GM18520 (cell line): ENCODE measurements at regions not wholly inside any gene's neighbourhood (a gene's known extent, or its start where the extent isn't known, plus 50 kb on each side); places are given as distances from the start of the nearest gene placed in this dataset.

ENCODE experiments used
- ATAC-seq: cut with Tn5 transposase; IDR thresholded peaks from one replicate; pipeline ENCODE4 v1.9.1; 2021; ENCODE audit not compliant: unreplicated experiment

GRCh38 chr17:55635253-55635914 is 87.3 kb downstream of the TMEM100 start:
- ATAC-seq, result no peak

GRCh38 chr17:55634702-55635101 is 88.0 kb downstream of the TMEM100 start:
- ATAC-seq, result no peak

DNA sequence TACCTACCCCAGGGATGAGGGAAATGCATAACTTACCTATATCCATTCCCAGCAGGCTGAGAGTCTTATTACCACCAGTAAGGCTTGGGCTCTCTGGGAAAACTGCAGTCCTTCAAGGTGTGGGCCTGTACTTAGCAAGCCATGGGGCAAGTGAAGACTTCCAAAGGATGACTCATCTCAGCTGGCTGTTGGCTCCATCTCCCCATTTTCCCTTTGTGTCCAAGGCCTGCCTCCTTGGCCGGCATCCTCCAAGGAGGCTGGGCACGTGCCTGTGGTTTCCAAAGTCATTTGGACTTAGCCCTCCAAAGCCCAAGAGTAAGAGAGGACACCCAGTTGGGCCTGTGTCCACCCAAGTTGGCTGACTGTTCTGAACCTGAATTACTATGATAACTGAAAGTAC is 89.8 kb downstream of the TMEM100 start:
- no peak for ATAC-seq

- no peak for ATAC-seq
These were observed 90.4 kb downstream of the TMEM100 start for GRCh38 chr17:55632236-55632635.

DNA sequence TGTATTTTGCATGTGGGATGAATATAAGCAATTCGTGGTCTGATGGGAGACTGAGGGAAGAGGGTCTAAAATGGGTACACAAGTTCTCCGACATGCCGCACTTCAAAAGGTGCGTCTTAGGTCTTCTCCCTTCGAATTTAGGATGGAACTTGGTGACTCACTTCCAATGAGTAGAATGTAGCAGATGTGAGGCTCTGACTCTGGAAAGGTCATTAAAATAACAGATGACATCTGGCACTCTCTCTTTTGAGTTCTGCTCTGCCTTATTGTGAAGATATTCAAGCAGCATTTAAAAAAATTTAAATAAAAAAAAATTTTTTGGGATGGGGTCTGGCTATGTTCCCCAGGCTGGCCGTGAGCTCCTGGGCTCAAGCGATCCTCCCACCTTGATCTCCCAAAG is 92.7 kb downstream of the TMEM100 start:
- no peak for ATAC-seq

- ATAC-seq, result no peak
These were observed 97.1 kb downstream of the TMEM100 start for GRCh38 chr17:55625521-55625920.

DNA sequence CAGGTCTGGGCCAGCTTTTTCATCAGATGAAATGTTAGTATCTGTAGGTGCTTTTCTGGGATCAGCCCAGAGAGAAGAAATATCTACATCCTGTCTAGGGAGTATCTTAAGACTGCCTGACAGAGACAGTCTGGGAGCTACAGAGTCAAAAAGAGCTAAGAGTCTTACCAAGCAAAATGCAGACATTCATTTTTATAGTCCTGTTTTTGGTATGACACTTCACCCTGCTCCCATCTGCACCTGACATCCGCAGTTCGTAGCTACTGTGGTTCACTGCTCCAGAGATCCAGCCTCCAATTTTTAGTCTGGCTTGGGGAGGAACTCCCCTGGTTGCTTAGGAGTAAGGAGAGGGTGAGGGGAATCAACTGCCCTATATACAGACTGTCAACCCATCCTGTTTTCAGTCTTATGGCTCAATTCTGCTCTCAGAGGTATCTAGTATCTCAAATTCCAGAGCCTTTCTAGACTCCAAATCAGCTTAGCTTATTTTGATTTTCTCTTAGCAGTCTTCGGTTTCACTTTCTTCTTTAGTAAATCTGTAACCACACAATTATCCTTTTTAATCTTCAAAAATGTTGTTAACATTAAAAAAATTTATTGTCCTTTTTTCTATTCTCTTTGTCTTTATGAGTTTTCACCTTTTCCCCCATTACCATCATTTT is 97.8 kb downstream of the TMEM100 start:
- no peak for ATAC-seq

- ATAC-seq, result no peak
These were observed 100.1 kb downstream of the TMEM100 start for GRCh38 chr17:55622547-55622946.

GRCh38 chr17:55620945-55621344 is 101.7 kb downstream of the TMEM100 start:
- no peak for ATAC-seq

GRCh38 chr17:55620023-55620422 is 102.6 kb downstream of the TMEM100 start:
- ATAC-seq, result no peak

- no peak for ATAC-seq
These were observed 105.2 kb downstream of the TMEM100 start for GRCh38 chr17:55617441-55617840.

GRCh38 chr17:55614061-55614460 is 102.8 kb upstream of the SMIM36 start:
- ATAC-seq, result no peak

DNA sequence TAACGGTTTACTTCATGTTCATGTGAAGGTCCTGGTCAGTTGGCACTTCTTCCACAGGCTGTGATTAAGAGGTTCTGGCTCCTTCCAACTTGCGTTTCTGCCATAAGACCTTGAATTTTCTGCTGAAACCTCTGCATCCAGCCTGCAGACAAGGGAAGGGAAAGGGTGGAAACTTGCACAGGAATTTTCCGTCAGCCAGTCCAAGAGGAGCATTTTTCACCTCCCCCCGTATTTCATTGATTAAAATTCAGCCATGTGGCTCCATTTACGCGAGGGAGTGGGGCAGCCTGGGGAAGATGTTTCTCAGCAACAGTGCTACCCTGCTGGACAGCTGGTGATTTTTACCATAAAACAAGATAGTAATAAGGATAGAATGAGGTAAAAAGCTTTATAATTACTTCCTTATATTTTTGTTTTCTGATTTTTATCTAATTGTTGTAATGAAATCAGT is 101.5 kb upstream of the SMIM36 start:
- ATAC-seq, result no peak

DNA sequence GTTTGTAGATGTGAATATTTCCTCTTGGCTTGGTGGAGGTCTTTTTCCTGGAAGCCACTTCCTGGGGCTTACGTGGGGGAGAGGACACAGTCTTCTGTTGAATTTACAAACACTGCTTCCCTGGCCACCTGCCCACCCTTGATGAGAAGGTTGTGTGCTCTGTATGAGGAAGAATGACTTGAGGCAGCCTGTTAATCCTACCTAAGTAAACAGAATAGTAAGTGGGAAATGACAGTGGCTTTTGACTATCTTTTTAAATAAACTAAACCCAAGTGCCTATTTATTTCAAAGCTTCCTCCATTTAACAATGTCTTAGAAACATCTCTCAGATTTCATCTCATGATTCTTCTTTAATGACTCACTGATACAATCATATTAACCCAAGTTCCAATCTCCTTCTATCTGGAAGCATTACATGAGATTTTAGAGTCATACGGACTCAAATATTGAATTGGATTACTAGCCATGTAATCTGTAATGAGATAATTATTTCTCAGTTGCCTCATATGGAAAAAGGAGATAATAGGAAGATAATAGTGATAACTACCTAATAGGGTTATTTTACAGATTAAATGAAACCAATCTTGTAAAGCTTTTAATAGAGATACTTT is 96.6 kb upstream of the SMIM36 start:
- no peak for ATAC-seq

DNA sequence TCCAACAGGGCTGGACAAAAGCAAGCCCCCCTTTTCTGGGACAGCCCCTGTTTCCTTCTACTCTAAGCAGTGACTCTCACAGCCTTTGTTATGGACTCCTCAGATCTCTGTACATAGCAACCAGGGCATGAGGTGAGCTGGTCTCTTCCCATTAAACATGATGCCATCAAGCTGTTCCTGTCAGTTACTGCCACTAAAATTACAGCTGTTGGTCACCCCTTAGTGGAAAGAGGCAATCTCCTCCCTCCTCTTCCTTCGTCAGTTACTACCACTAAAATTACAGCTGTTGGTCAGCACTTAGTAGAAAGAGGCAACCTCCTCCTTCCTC is 95.2 kb upstream of the SMIM36 start:
- ATAC-seq, result no peak

GRCh38 chr17:55605705-55606487 is 94.6 kb upstream of the SMIM36 start:
- no peak for ATAC-seq

- no peak for ATAC-seq
These were observed 90.7 kb upstream of the SMIM36 start for GRCh38 chr17:55601874-55602364.

GRCh38 chr17:55598495-55598894 is 87.2 kb upstream of the SMIM36 start:
- no peak for ATAC-seq

GRCh38 chr17:55588446-55589242 is 77.4 kb upstream of the SMIM36 start:
- ATAC-seq, result no peak

GRCh38 chr17:55587608-55588139 is 76.4 kb upstream of the SMIM36 start:
- ATAC-seq, result no peak
